22Rv1 (cell line): ENCODE measurements at regions not wholly inside any gene's neighbourhood (a gene's known extent, or its start where the extent isn't known, plus 50 kb on each side); places are given as distances from the start of the nearest gene placed in this dataset.

ENCODE experiments used
- ZFX ChIP-seq: fragments of 450-650 bp; IDR thresholded peaks from 2 replicates; pipeline ENCODE4 v1.6.1; 2017; ENCODE audit warnings: antibody characterized with exemption, borderline replicate concordance
- TF ChIP-seq, protein P1 (sequence below): fragments of 450-650 bp; IDR thresholded peaks from 2 replicates; pipeline ENCODE4 v1.5.1; 2017; ENCODE audit warnings: mild to moderate bottlenecking

DNA sequence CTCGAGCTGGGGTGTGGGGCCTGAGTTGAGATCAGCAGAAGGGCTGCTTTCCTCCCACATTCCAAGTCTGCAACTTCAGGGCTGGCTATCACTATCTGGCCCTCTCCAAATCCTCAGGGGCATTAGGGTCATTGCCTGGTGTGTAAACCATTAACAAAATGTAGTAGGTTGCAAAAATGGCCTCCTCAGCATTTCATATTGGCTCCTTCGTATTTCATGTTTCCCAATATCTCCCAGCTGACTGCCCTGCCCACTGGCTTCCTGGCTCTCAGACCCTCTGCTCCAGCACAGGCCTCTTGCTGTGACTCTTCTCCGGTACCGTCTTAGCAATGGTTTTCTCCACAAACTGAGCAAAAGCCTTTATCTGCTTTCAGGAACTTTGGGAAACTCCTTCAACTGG, 113.8 kb downstream of the GADD45G start:
- TF ChIP-seq, protein P1, sequence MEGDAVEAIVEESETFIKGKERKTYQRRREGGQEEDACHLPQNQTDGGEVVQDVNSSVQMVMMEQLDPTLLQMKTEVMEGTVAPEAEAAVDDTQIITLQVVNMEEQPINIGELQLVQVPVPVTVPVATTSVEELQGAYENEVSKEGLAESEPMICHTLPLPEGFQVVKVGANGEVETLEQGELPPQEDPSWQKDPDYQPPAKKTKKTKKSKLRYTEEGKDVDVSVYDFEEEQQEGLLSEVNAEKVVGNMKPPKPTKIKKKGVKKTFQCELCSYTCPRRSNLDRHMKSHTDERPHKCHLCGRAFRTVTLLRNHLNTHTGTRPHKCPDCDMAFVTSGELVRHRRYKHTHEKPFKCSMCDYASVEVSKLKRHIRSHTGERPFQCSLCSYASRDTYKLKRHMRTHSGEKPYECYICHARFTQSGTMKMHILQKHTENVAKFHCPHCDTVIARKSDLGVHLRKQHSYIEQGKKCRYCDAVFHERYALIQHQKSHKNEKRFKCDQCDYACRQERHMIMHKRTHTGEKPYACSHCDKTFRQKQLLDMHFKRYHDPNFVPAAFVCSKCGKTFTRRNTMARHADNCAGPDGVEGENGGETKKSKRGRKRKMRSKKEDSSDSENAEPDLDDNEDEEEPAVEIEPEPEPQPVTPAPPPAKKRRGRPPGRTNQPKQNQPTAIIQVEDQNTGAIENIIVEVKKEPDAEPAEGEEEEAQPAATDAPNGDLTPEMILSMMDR = no peak
- no peak for TF ChIP-seq ZFX
